GM12873 (cell line): ENCODE measurements at regions not wholly inside any gene's neighbourhood (a gene's known extent, or its start where the extent isn't known, plus 50 kb on each side); places are given as distances from the start of the nearest gene placed in this dataset.

ENCODE experiments used
- TF ChIP-seq, protein P1 (sequence below): IDR thresholded peaks from 2 replicates; pipeline ENCODE4 v1.5.1; 2012; ENCODE audit warnings: low read depth, mild to moderate bottlenecking, moderate library complexity, low read length, control low read depth; ENCODE audit not compliant: insufficient read depth; ENCODE audit errors: missing control alignments

DNA sequence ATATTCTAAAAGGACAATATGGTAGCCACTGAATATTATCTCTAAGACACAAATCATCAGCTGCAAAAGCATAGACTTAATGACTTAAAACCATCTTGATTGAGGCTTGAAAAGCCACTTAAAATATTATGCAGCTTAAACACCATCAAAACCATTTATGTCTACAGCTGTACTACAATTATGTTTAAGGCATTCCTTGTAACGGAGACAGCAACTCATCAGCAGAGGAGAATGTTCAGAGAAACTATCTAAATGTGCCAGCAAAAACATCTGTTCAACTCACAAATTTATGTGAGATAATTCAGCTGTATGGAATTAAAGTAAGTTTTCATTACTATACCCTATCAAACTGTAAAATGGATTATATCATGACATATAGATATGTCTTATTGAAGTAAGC is 147.9 kb upstream of the CTSO start:
- TF ChIP-seq, protein P1, sequence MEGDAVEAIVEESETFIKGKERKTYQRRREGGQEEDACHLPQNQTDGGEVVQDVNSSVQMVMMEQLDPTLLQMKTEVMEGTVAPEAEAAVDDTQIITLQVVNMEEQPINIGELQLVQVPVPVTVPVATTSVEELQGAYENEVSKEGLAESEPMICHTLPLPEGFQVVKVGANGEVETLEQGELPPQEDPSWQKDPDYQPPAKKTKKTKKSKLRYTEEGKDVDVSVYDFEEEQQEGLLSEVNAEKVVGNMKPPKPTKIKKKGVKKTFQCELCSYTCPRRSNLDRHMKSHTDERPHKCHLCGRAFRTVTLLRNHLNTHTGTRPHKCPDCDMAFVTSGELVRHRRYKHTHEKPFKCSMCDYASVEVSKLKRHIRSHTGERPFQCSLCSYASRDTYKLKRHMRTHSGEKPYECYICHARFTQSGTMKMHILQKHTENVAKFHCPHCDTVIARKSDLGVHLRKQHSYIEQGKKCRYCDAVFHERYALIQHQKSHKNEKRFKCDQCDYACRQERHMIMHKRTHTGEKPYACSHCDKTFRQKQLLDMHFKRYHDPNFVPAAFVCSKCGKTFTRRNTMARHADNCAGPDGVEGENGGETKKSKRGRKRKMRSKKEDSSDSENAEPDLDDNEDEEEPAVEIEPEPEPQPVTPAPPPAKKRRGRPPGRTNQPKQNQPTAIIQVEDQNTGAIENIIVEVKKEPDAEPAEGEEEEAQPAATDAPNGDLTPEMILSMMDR = no peak

DNA sequence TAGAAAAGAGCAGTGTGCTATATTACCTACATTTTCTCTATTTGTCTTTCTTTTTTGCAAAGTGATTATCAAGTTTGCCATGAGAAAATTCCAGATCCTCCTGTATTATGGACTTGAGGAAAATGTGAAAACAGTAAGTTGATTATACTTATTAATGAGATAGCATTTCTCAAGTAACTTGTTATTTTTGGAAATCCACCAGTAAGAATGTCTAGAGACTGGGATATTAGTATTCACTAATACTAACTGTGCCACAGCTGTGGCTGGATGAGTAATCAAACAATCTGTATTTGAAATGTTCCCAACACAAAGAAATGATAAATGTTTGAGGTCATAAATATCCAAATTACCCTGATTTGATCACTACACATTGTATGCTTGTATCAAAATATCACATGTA is 147.0 kb upstream of the CTSO start:
- TF ChIP-seq, protein P1 = no peak

DNA sequence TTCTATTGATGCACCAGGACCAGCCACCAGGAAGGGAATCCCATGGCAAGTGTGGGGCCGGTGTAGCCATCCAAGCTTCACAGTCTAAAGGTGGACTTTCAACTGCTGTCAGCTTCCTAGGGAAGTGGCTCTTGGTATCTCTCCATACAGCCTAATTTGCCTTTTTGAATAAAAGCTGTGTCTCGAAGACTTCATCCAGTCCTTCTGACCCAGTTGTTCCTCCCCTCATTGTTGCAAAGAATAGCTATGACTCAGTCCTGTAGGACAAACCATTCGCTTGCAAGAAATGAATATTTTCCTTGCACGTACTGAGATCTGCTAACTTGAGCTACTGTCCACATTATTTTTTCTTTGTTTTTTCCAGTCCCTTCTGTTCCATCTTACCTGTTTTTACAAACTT is 145.1 kb upstream of the CTSO start:
- TF ChIP-seq, protein P1 = no peak

DNA sequence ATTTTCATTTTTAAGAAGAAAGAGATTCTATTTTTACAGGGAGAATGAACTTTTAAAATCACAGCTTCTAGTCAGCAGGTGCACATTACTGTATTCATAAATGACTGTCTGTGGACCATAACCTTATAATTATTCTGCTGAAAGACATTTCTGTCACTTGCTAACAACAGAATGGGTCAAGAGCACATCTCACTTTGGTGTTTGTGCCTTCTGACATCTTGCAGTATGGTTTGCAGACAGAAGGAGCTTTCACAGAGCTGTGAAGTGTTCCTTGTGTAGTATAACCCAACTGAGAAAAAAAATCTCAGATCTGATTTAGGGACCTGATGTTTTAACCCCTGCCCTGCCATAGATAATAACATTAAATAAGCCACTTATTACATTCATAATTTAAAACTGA is 131.4 kb upstream of the CTSO start:
- TF ChIP-seq, protein P1 = no peak

DNA sequence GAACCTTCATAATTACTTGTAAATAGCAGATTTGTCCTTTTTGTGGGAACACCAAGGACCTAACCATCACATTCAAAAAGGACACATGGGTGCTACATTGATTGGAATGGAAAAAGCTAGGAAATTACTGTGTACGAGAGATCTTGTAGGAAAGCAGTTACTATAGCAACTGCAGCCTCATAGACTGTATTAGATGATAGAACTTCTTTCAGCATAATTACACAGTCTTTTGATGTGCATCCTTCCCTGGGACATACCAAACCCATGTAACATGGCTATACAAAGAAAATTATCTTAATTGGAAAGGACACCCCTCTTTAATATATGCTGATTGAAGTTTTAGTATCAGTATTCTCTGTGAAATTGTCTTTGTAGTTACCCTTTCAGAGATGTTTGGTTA is 130.7 kb upstream of the CTSO start:
- TF ChIP-seq, protein P1 = no peak

DNA sequence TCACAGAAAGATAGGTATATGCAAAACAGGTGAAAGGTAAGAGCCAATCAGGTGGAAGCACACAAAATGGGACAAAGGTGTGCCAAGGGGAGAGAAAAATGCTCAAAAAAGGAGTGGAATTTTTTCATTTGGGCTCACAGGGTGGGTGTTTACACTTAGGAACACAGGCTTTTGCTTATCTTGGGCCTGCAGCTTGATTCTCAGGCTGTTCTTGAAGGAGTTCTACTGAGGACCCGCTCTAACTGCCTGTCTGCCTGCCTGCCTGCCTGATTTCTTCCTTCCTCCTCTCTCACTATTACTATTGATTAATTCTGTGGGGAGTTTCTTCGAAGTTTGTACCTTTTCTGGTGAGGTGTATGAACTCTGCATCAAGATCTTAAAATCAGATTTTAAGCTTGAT is 120.3 kb upstream of the CTSO start:
- TF ChIP-seq, protein P1 = no peak

DNA sequence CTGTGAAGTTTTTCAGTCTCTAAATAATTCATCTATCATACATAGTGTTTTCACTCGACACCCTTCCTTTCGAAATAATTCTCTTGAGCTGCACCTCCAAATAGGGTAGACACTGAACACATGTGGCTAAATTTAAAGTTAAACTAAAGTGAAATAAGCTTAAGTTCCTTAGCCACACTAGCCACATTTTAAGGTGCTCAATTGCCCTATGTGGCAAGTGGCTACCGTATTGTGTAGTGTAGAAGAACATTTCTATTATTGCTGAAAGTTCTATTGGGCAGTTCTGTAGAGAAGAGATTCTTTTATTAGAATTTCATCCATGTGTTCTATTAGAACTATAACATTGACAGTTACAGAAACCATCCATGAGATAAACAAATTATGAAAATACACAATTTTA is 107.0 kb upstream of the CTSO start:
- TF ChIP-seq, protein P1 = no peak
